Breast epithelium (tissue), 3 donors: ENCODE measurements at regions not wholly inside any gene's neighbourhood (a gene's known extent, or its start where the extent isn't known, plus 50 kb on each side); places are given as distances from the start of the nearest gene placed in this dataset.

ENCODE experiments used
- POLR2AphosphoS5 ChIP-seq, 3 donors: sonication (generic); formaldehyde crosslinking; IDR thresholded peaks; one replicate each; pipeline ENCODE4 v1.6.1; 2017; ENCODE audit warnings: antibody characterized with exemption in 3 of 3
- TF ChIP-seq, protein P1 (sequence below), 3 donors: fragments of 450-650 bp; IDR thresholded peaks; one replicate each; pipeline ENCODE4 v1.5.1; 2016 to 2017; ENCODE audit warnings: antibody characterized with exemption in 3 of 3, mild to moderate bottlenecking in 3 of 3, moderate library complexity in 3 of 3

DNA sequence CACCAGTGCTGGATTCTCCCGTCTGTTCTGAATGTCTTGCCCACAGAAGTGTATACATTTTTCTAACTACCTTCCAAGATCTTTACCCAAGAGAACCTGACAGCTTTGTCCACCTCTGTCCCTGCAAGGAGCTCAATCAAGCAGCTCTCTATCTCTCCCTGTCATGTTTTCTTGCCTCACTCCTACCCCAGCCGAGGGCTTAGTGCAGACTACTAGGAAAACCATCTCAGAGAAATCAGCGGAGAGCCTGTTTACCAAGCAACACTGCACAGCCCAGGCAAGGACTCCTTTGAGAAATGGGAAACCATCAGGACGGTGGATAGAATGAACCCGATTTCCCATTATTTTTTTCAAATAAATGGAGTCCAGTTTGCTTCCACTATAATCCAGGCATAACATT, 250.7 kb upstream of the JARID2 start:
- TF ChIP-seq, protein P1, sequence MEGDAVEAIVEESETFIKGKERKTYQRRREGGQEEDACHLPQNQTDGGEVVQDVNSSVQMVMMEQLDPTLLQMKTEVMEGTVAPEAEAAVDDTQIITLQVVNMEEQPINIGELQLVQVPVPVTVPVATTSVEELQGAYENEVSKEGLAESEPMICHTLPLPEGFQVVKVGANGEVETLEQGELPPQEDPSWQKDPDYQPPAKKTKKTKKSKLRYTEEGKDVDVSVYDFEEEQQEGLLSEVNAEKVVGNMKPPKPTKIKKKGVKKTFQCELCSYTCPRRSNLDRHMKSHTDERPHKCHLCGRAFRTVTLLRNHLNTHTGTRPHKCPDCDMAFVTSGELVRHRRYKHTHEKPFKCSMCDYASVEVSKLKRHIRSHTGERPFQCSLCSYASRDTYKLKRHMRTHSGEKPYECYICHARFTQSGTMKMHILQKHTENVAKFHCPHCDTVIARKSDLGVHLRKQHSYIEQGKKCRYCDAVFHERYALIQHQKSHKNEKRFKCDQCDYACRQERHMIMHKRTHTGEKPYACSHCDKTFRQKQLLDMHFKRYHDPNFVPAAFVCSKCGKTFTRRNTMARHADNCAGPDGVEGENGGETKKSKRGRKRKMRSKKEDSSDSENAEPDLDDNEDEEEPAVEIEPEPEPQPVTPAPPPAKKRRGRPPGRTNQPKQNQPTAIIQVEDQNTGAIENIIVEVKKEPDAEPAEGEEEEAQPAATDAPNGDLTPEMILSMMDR (IDR thresholded peaks at IDR 0.05) = no peak
- no peak for TF ChIP-seq POLR2AphosphoS5 (IDR thresholded peaks at IDR 0.05)
